ENCODE measurements at regions not wholly inside any gene's neighbourhood (a gene's known extent, or its start where the extent isn't known, plus 50 kb on each side); places are given as distances from the start of the nearest gene placed in this dataset.

- TF ChIP-seq, protein P1, sequence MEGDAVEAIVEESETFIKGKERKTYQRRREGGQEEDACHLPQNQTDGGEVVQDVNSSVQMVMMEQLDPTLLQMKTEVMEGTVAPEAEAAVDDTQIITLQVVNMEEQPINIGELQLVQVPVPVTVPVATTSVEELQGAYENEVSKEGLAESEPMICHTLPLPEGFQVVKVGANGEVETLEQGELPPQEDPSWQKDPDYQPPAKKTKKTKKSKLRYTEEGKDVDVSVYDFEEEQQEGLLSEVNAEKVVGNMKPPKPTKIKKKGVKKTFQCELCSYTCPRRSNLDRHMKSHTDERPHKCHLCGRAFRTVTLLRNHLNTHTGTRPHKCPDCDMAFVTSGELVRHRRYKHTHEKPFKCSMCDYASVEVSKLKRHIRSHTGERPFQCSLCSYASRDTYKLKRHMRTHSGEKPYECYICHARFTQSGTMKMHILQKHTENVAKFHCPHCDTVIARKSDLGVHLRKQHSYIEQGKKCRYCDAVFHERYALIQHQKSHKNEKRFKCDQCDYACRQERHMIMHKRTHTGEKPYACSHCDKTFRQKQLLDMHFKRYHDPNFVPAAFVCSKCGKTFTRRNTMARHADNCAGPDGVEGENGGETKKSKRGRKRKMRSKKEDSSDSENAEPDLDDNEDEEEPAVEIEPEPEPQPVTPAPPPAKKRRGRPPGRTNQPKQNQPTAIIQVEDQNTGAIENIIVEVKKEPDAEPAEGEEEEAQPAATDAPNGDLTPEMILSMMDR (IDR thresholded peaks at IDR 0.05) = peak in 3 of 4 experiments; percentile 17 to 28 (median 18)
- TF ChIP-seq POLR2A (IDR thresholded peaks at IDR 0.05) = no peak
These were observed 802.0 kb downstream of the RPA4 start for GRCh38 chrX:97685753-97686152.
